HCT116 (cell line): ENCODE measurements at regions not wholly inside any gene's neighbourhood (a gene's known extent, or its start where the extent isn't known, plus 50 kb on each side); places are given as distances from the start of the nearest gene placed in this dataset.

Experiments used
- ATAC-seq: fragments of 200-7000 bp; cut with Tn5 transposase; 2 replicates; pipeline ENCODE4 v1.9.1; 2020; ENCODE audit warnings: mild to moderate bottlenecking, moderate library complexity
- BruUV-seq: library from RNA; stranded (reverse); fragments of 400-500 nt; replicated peaks from 2 replicates; lab custom pipeline; 2021; lab: Mats Ljungman, UMichigan
- CTCF ChIA-PET: fragments of 300-600 bp; sonication (Branson Sonifier 250); formaldehyde crosslinking; loops from one replicate; lab custom pipeline; 2021; ENCODE audit warnings: antibody characterized with exemption; lab: Charles Lee
- POLR2A ChIA-PET: fragments of 300-600, 350-600 bp; sonication (Branson Sonifier 250); formaldehyde crosslinking; loops from one replicate; lab custom pipeline; 2021; ENCODE audit warnings: antibody characterized with exemption; lab: Charles Lee
- RAD21 ChIA-PET, 2 experiments: fragments of 300-600 bp; sonication (Branson Sonifier 250); formaldehyde crosslinking; loops; one replicate each; lab custom pipeline; 2023; ENCODE audit warnings: low total read pairs in 2 of 2; ENCODE audit not compliant: uncharacterized antibody in 2 of 2, unreplicated experiment in 2 of 2, low non-redundant PET in 1 of 2; lab: Charles Lee
- DNase-seq: peaks from one replicate; pipeline ENCODE4 v3.0.0-alpha.2; 2010; ENCODE audit warnings: low read depth, low spot score
- H2AFZ ChIP-seq: fragments of 200-600 bp; shearing (Covaris generic), sonication (generic); 2 replicates; pipeline ENCODE4 v1.6.1; 2017; ENCODE audit warnings: low read depth, mixed run types, mixed read lengths, antibody characterized with exemption, low read length; ENCODE audit not compliant: poor library complexity, severe bottlenecking
- H3K27ac ChIP-seq: 2 replicates; pipeline ENCODE4 v1.5.1; 2012; ENCODE audit warnings: low read depth, low read length
- H3K27me3 ChIP-seq: fragments of 200-600 bp; sonication (generic); 2 replicates; pipeline ENCODE4 v1.6.1; 2016; ENCODE audit warnings: mixed run types, low read length, mixed read lengths; ENCODE audit not compliant: insufficient read depth
- H3K36me3 ChIP-seq, 2 experiments: fragments of 200-500 bp in 1 of 2; fragments of 200-600 bp in 1 of 2; sonication (Bioruptor generic) in 1 of 2; sonication (generic) in 1 of 2; 2 replicates each; pipeline versions ENCODE4 v1.5.1 to v1.6.1; 2014 to 2016; ENCODE audit warnings: low read length in 2 of 2, inconsistent platforms in 1 of 2, mixed read lengths in 1 of 2, mixed run types in 1 of 2; ENCODE audit not compliant: insufficient read depth in 2 of 2, control insufficient read depth in 1 of 2
- H3K4me1 ChIP-seq, 2 experiments: fragments of 200-600 bp in 1 of 2; sonication (generic) in 1 of 2; 2 replicates each; pipeline versions ENCODE4 v1.5.1 to v1.6.1; 2012 to 2017; ENCODE audit warnings: low read length in 2 of 2, inconsistent platforms in 1 of 2, mild to moderate bottlenecking in 1 of 2, mixed read lengths in 1 of 2, mixed run types in 1 of 2, moderate library complexity in 1 of 2; ENCODE audit not compliant: insufficient read depth in 2 of 2, control insufficient read depth in 1 of 2
- H3K4me2 ChIP-seq: fragments of 200-600 bp; sonication (generic); 2 replicates; pipeline ENCODE4 v1.6.1; 2017; ENCODE audit warnings: mixed run types, low read length, mixed read lengths
- H3K4me3 ChIP-seq, 2 experiments: fragments of 200-600 bp in 1 of 2; sonication (generic) in 1 of 2; replicated peaks in 1 of 2; 2 replicates each; pipeline ENCODE4 v1.5.1; 2011 to 2016; ENCODE audit warnings: low read length in 2 of 2, control low read depth in 1 of 2, low read depth in 1 of 2, mild to moderate bottlenecking in 1 of 2, mixed read lengths in 1 of 2, mixed run types in 1 of 2
- H3K79me2 ChIP-seq: fragments of 200-600 bp; sonication (generic); 2 replicates; pipeline ENCODE4 v1.6.1; 2017; ENCODE audit warnings: mild to moderate bottlenecking, mixed run types, low read length, moderate library complexity, mixed read lengths; ENCODE audit not compliant: insufficient read depth
- H3K9ac ChIP-seq: fragments of 200-600 bp; sonication (generic); 2 replicates; pipeline ENCODE4 v1.6.1; 2016; ENCODE audit warnings: low read length, mixed read lengths
- H3K9me2 ChIP-seq: fragments of 200-600 bp; sonication (generic), shearing (Covaris generic); 2 replicates; pipeline ENCODE4 v1.6.1; 2017; ENCODE audit warnings: mixed run types, mild to moderate bottlenecking, moderate library complexity; ENCODE audit not compliant: insufficient read depth
- H3K9me3 ChIP-seq, 2 experiments: fragments of 200-500 bp in 1 of 2; fragments of 200-600 bp in 1 of 2; sonication (Bioruptor generic) in 1 of 2; sonication (generic) in 1 of 2; 2 replicates each; pipeline ENCODE4 v1.6.1; 2014 to 2017; ENCODE audit warnings: low read length in 2 of 2, mixed read lengths in 2 of 2, inconsistent platforms in 1 of 2, low read depth in 1 of 2, mild to moderate bottlenecking in 1 of 2, mixed run types in 1 of 2, moderate library complexity in 1 of 2; ENCODE audit not compliant: control insufficient read depth in 1 of 2, insufficient read depth in 1 of 2
- H4K20me1 ChIP-seq: fragments of 200-600 bp; sonication (generic), shearing (Covaris generic); 2 replicates; pipeline ENCODE4 v1.6.1; 2017; ENCODE audit warnings: mixed run types, mild to moderate bottlenecking, moderate library complexity; ENCODE audit not compliant: insufficient read depth
- CBX3 ChIP-seq: IDR thresholded peaks from 2 replicates; pipeline ENCODE4 v1.6.1; 2012; ENCODE audit warnings: low read depth
- ELF1 ChIP-seq: IDR thresholded peaks from 2 replicates; pipeline ENCODE4 v1.6.1; 2012; ENCODE audit warnings: low read depth, borderline replicate concordance
- EZH2phosphoT487 ChIP-seq: fragments of 200-600 bp; IDR thresholded peaks from 2 replicates; pipeline ENCODE4 v1.6.1; 2018; ENCODE audit warnings: antibody characterized with exemption, borderline replicate concordance
- FOSL1 ChIP-seq: IDR thresholded peaks from 2 replicates; pipeline ENCODE4 v1.6.1; 2012; ENCODE audit warnings: low read depth
- POLR2A ChIP-seq: IDR thresholded peaks from 2 replicates; pipeline ENCODE4 v1.7.0; 2011; ENCODE audit warnings: borderline replicate concordance; ENCODE audit not compliant: insufficient read depth, insufficient read length; ENCODE audit errors: extremely low read depth
- RAD21 ChIP-seq: IDR thresholded peaks from 2 replicates; pipeline ENCODE4 v1.6.1; 2012; ENCODE audit warnings: low read depth, mild to moderate bottlenecking
- SP1 ChIP-seq: IDR thresholded peaks from 2 replicates; pipeline ENCODE4 v1.6.1; 2012; ENCODE audit warnings: low read depth
- SRF ChIP-seq: IDR thresholded peaks from 2 replicates; pipeline ENCODE4 v1.6.1; 2012; ENCODE audit warnings: low read depth
- TCF7L2 ChIP-seq: IDR thresholded peaks from 2 replicates; pipeline ENCODE4 v1.7.0; 2011; ENCODE audit warnings: borderline replicate concordance, inconsistent platforms; ENCODE audit not compliant: insufficient read depth, insufficient read length; ENCODE audit errors: extremely low read depth
- ZNF274 ChIP-seq: fragments of 200-500 bp; sonication (Bioruptor generic); IDR thresholded peaks from 2 replicates; pipeline ENCODE4 v1.6.1; 2014; ENCODE audit warnings: mild to moderate bottlenecking, low read depth, low read length, inconsistent platforms
- intact Hi-C: fragments of 100-400 bp; cut with micrococcal nuclease; formaldehyde crosslinking; loops from 2 replicates; pipeline ENCODE4 v1.10.0; 2022
- TF ChIP-seq, protein P1 (sequence below), 3 experiments: fragments of 200-600 bp in 1 of 3; sonication (generic) in 1 of 3; IDR thresholded peaks in 2 of 3; conservative IDR thresholded peaks in 1 of 3; 2 replicates each; pipeline ENCODE4 v1.5.1; 2012 to 2017; ENCODE audit warnings: low read depth in 2 of 3, low read length in 2 of 3, antibody characterized with exemption in 1 of 3, borderline replicate concordance in 1 of 3, control low read depth in 1 of 3, mild to moderate bottlenecking in 1 of 3, mixed read lengths in 1 of 3, mixed run types in 1 of 3, moderate library complexity in 1 of 3; ENCODE audit not compliant: insufficient read depth in 1 of 3
- TF ChIP-seq, protein P2 (sequence below): IDR thresholded peaks from 2 replicates; pipeline ENCODE4 v1.6.1; 2011; ENCODE audit warnings: mild to moderate bottlenecking, low read length, moderate library complexity; ENCODE audit not compliant: insufficient replicate concordance; ENCODE audit errors: extremely low read depth
- TF ChIP-seq, protein P3 (sequence below): IDR thresholded peaks from 2 replicates; pipeline ENCODE4 v1.6.1; 2012; ENCODE audit warnings: low read depth

- no peak for TF ChIP-seq SP1
- TF ChIP-seq CBX3: no peak
- no peak for TF ChIP-seq SRF
- no peak for TF ChIP-seq ZNF274
- TF ChIP-seq RAD21: no peak
- TF ChIP-seq, protein P1, sequence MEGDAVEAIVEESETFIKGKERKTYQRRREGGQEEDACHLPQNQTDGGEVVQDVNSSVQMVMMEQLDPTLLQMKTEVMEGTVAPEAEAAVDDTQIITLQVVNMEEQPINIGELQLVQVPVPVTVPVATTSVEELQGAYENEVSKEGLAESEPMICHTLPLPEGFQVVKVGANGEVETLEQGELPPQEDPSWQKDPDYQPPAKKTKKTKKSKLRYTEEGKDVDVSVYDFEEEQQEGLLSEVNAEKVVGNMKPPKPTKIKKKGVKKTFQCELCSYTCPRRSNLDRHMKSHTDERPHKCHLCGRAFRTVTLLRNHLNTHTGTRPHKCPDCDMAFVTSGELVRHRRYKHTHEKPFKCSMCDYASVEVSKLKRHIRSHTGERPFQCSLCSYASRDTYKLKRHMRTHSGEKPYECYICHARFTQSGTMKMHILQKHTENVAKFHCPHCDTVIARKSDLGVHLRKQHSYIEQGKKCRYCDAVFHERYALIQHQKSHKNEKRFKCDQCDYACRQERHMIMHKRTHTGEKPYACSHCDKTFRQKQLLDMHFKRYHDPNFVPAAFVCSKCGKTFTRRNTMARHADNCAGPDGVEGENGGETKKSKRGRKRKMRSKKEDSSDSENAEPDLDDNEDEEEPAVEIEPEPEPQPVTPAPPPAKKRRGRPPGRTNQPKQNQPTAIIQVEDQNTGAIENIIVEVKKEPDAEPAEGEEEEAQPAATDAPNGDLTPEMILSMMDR (IDR thresholded peaks at IDR 0.05 in 2 of 3, conservative IDR thresholded peaks at IDR 0.05 in 1 of 3; ENCODE audit: borderline replicate concordance in 1 of 3, insufficient read depth in 1 of 3, low read depth in 2 of 3, low read length in 2 of 3): no peak
- RAD21 ChIA-PET: no interaction called here
- DNase-seq (no peak), ATAC-seq (no peak)
- Histone ChIP-seq H4K20me1 (no peaks in the 10 kb centered on the region), H3K9ac (no peak overlapping the region), H3K4me3 (no peak overlapping the region), H2AFZ (no peak overlapping the region), H3K27ac (no peak overlapping the region), H3K27me3 (no peaks in the 10 kb centered on the region), H3K36me3 (no peaks in the 10 kb centered on the region), H3K79me2 (no peaks in the 10 kb centered on the region), H3K4me2 (no peak overlapping the region), H3K9me3 (peaks cover 8 to 27% of the 10 kb centered on the region in 2 experiments; a peak in 2 of 4 replicates), H3K9me2 (no peaks in the 10 kb centered on the region), H3K4me1 (no peaks in the 10 kb centered on the region)
- intact Hi-C loops: no loop called here
- no TSS peak for BruUV-seq
- CTCF ChIA-PET: no interaction called here
- POLR2A ChIA-PET: no interaction called here
These were observed 1147.0 kb upstream of the EYS start for GRCh38 chr6:66854014-66854413.

DNA sequence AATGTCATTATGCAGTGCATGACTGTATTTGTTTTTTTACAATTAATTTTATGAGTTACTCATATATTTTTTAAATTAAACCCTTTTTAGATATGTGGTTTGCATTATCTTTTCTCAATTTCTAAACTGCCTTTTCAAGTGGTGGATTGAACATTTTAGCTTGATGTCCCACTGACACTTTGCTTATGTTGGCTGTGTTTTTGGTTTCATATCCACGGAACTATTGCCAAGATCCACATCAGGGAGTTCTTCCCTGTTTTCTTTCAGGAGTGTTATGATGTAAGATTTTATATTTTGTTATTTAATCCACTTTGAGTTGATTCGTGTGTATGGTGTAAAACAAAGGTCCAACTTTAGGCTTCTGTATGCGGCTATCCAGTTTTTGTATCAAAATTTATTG is 1144.9 kb upstream of the EYS start:
- no peaks in the 10 kb centered on the region for H4K20me1 ChIP-seq
- DNase-seq (no peak), ATAC-seq (no peak)
- peaks cover 4 to 24% of the 10 kb centered on the region in 2 experiments; a peak in 2 of 4 replicates for H3K9me3 ChIP-seq
- CTCF ChIA-PET: no interaction called here
- no peaks in the 10 kb centered on the region for H3K9me2 ChIP-seq
- no peaks in the 10 kb centered on the region for H3K4me1 ChIP-seq
- POLR2A ChIA-PET: no interaction called here
- no TSS peak for BruUV-seq
- H3K4me3 ChIP-seq: no peak overlapping the region
- H3K79me2 ChIP-seq: no peaks in the 10 kb centered on the region
- RAD21 ChIA-PET: no interaction called here
- intact Hi-C loops: no loop called here
- H3K27me3 ChIP-seq: no peaks in the 10 kb centered on the region
- H3K9ac ChIP-seq: no peak overlapping the region
- H3K27ac ChIP-seq: no peak overlapping the region
- no peak overlapping the region for H3K4me2 ChIP-seq
- no peaks in the 10 kb centered on the region for H3K36me3 ChIP-seq
- H2AFZ ChIP-seq: no peak overlapping the region
- TF ChIP-seq, protein P2, sequence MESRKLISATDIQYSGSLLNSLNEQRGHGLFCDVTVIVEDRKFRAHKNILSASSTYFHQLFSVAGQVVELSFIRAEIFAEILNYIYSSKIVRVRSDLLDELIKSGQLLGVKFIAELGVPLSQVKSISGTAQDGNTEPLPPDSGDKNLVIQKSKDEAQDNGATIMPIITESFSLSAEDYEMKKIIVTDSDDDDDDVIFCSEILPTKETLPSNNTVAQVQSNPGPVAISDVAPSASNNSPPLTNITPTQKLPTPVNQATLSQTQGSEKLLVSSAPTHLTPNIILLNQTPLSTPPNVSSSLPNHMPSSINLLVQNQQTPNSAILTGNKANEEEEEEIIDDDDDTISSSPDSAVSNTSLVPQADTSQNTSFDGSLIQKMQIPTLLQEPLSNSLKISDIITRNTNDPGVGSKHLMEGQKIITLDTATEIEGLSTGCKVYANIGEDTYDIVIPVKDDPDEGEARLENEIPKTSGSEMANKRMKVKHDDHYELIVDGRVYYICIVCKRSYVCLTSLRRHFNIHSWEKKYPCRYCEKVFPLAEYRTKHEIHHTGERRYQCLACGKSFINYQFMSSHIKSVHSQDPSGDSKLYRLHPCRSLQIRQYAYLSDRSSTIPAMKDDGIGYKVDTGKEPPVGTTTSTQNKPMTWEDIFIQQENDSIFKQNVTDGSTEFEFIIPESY: no peak
- TF ChIP-seq POLR2A: no peak
- no peak for TF ChIP-seq RAD21
- no peak for TF ChIP-seq FOSL1
- TF ChIP-seq, protein P3, sequence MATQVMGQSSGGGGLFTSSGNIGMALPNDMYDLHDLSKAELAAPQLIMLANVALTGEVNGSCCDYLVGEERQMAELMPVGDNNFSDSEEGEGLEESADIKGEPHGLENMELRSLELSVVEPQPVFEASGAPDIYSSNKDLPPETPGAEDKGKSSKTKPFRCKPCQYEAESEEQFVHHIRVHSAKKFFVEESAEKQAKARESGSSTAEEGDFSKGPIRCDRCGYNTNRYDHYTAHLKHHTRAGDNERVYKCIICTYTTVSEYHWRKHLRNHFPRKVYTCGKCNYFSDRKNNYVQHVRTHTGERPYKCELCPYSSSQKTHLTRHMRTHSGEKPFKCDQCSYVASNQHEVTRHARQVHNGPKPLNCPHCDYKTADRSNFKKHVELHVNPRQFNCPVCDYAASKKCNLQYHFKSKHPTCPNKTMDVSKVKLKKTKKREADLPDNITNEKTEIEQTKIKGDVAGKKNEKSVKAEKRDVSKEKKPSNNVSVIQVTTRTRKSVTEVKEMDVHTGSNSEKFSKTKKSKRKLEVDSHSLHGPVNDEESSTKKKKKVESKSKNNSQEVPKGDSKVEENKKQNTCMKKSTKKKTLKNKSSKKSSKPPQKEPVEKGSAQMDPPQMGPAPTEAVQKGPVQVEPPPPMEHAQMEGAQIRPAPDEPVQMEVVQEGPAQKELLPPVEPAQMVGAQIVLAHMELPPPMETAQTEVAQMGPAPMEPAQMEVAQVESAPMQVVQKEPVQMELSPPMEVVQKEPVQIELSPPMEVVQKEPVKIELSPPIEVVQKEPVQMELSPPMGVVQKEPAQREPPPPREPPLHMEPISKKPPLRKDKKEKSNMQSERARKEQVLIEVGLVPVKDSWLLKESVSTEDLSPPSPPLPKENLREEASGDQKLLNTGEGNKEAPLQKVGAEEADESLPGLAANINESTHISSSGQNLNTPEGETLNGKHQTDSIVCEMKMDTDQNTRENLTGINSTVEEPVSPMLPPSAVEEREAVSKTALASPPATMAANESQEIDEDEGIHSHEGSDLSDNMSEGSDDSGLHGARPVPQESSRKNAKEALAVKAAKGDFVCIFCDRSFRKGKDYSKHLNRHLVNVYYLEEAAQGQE: no peak
- TF ChIP-seq SRF: no peak
- TF ChIP-seq EZH2phosphoT487: no peak
- TF ChIP-seq TCF7L2: no peak
- no peak for TF ChIP-seq ELF1
- TF ChIP-seq SP1: no peak
